HG03060 (cell line): ENCODE measurements at regions not wholly inside any gene's neighbourhood (a gene's known extent, or its start where the extent isn't known, plus 50 kb on each side); places are given as distances from the start of the nearest gene placed in this dataset.

Experiments used
- ATAC-seq: cut with Tn5 transposase; IDR thresholded peaks from one replicate; pipeline ENCODE4 v1.9.1; 2021; ENCODE audit warnings: low read depth, moderate number of reproducible peaks; ENCODE audit not compliant: unreplicated experiment

- ATAC-seq = no peak
These were observed 423.0 kb upstream of the CD180 start for GRCh38 chr5:67619636-67620035.

- no peak for ATAC-seq
These were observed 422.6 kb upstream of the CD180 start for GRCh38 chr5:67619235-67619634.

DNA sequence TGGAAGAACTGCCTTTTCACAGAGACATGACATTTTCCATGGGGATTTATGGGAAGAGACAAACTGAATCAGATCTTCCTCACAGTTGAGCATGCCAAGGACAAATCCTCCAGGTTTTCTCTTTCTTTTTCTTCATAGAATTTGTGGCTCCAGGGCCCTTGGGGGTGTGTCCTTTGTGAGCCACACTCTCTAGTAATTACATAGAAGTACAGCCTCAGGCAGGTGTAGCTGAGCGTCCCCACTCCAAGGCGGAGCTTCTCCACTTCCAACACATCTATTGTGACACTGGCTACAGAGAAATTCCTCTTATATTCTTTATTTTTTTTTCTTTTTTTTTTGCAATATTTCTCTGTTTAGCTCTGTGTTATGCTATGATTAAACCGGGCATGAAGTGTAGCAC is 420.5 kb upstream of the CD180 start:
- ATAC-seq = no peak

DNA sequence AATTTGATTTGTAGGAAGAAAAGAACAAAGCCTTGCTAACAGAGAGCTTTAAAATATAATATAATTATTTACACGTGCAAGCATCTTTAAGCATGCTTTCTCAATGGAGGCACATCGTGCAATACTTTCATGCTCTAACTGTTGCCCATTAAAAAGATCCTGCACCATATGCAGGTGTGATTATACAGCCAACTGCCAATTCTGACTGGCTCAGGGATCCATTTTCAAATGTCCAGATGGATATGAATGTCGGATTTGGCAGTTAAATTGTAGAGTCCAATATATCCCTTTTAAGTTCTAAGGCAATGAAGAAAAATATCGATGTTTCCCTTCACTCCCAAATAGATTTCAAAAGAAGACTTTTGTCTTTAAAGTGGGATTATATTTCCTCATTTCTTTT is 416.4 kb upstream of the CD180 start:
- ATAC-seq = no peak

DNA sequence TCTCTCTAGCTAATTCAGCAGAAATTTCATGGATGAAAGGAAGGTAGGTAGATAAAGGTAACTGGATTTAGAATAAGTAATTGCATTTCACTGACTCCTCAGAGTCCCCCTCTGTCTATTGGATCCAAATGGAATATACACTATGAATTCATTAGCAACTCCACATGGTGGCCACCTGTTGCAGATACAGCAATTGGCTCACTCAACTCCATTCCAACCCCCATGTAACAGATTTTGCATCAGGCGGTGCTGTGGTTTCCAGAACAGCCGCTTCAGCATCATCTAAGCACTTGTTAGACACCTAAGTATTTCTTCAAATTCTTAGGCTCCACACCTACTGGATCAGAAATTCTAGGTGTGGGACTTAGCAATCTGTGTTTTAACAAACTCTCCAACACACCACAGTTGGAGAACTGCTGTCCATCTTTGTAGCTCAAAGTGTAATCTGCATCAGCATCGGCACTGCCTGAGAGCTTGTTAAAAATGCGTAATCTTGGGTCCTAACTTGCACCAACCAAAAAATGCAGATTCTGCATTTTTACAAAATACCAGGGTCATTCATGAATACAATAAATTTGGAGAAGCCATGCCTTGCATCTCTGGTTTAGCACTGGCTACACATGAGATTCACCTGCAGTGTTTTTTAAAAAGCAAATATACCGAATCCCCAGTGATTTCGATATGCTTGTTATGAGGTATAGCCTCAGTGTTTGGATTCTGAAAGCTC is 413.8 kb upstream of the CD180 start:
- ATAC-seq = no peak

DNA sequence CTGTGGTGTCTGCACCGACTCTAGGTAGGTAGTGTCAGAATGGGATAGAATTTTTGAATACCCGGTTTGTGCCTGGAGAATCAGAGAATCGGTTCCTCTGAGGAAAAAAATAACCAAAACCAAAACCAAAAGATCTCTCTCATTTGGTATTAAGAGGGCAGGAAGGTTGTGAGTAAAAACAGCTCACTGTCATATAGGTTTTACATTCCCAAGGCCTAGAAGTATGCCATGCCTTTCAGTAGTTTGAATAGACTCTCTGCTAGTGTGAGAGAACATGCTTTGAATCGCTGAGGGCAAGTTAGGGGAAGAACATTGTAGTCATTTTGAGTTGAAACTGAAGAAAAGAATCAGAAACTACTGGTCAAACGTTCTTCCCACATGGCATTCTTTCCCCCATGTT is 411.4 kb upstream of the CD180 start:
- no peak for ATAC-seq

GRCh38 chr5:67606586-67606947 is 410.0 kb upstream of the CD180 start:
- ATAC-seq = no peak

- ATAC-seq = no peak
These were observed 409.4 kb upstream of the CD180 start for GRCh38 chr5:67605730-67606585.

DNA sequence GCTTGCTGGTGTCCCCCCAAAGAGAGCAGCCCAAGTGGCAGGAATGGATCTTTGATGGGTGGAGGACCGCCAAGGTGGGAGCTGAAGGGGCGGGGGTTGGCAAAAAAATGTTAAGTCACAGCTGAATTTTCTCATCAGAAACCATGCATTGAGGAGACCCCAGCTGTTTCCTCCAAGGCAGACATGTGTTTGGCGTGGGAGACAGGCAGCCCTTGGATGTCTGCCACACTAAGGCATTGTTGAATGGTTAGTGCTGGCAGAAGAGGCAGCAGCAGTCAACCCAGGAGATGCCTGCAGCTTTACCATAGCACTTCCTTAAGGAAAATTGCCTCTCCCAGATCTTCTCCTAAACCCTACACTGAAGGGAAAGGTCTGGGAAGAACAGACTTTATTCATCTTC is 394.9 kb upstream of the CD180 start:
- ATAC-seq = no peak

DNA sequence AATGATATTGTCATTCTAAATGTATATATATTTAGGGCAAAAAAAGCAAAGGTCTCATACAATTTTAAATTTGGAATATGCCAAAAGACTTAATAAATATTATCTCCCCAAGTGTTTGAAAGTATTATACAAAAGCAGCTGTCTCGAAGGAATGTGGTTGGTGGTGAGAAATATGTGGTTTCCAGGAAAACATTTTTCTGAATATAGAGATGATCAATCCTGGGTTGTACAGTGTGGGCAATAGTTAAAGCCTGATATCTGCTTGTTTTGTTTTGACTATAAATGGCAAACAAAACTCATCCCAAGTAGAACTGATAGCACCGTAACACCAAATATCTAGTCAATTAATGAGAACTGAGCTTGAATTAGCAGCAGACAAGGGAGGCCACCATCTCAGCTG is 391.8 kb upstream of the CD180 start:
- ATAC-seq = no peak

DNA sequence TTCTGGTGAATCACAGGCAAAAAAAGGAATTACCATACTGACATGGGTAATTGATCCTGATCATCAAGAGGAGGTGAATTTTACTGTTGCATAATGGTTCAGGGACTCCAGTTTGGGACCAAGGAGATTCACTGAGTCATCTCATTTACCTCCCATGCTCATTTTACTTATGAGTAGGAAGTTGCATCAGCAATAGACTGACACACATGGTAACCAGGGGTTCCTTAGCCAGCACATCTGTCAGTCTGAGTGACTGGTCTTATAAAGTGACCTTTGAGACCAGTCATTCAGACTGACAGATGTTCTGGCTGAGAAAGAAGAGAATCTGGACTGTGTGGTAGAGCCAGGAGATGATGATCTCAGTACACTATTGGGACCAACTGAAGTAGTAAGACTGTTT is 384.6 kb upstream of the CD180 start:
- ATAC-seq = no peak

- ATAC-seq = no peak
These were observed 381.4 kb upstream of the CD180 start for GRCh38 chr5:67578011-67578410.

DNA sequence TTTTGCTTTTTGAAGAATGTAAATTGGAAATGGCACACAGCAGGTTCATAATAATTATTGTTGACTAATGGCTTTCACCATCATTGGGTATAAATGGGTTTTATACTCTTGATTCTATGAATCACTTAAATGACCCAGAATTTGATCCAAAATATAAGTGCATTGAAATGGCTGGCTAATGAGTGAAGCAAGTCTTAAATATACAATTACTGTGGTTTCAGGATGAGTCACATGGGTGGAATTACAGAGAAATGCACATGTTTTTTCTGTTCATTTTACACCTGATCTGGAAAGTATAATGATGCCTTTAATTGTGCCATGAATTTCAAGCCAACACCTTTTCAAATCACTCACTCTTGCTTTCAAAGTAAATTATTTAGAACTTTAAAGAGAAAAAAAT is 380.8 kb upstream of the CD180 start:
- ATAC-seq = no peak

GRCh38 chr5:67576112-67576511 is 379.5 kb upstream of the CD180 start:
- no peak for ATAC-seq

DNA sequence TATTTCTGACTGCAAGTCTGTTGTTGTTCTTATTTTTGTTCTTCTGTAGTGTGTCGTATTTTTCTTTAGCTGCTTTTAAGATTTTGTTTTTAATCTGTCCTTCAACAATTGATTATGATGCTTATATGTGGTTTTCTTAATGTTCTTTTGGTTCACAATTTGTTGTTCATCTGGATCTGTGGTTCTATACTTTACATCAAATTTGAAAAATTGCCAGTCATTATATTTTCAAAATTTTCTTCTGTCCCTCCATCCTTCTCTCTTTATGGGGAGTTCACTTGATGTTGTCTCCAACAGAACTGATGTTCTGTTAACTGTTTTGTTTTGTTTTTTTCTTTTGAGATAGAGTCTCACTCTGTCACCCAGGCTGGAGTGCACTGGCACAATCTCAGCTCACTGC is 378.5 kb upstream of the CD180 start:
- ATAC-seq = no peak

DNA sequence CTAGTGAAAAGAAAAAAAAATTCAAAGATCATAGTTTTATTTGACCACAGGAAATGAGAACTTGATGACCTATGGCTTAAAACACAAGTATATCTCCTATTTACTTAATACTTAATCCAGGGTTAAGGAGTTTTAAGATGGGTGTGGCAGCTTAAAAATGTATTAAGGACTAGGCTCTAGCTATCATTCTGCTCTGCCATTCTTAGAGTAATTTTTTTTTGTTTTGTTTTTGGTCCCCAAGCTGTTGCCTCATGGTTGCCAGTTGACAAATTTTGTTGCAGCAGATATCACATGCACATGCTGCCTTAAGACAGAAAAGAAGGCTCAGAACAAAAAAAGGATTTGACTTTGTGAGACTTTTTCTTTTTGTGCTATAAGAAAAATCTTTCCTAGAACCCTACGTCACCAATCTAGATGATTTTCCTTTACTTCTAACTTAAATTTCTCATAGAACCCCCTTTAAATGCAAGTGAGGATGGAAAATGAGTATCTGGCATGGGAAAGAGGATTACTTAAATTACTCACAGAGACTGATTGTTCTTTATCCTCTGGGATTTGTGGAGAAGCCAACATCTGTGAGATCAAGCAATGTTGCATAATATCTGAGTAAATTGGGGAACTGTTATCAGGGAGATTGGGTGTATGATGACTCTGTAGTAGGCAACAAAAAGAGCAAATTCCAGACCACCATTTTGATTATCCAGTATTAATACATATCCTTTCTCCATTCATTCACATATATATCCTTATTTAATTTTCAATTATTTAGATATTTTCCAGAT is 364.7 kb upstream of the CD180 start:
- no peak for ATAC-seq

- ATAC-seq = no peak
These were observed 356.2 kb upstream of the CD180 start for GRCh38 chr5:67552773-67553172.

- ATAC-seq = no peak
These were observed 353.3 kb upstream of the CD180 start for GRCh38 chr5:67549947-67550346.

- no peak for ATAC-seq
These were observed 352.7 kb upstream of the CD180 start for GRCh38 chr5:67549296-67549618.

DNA sequence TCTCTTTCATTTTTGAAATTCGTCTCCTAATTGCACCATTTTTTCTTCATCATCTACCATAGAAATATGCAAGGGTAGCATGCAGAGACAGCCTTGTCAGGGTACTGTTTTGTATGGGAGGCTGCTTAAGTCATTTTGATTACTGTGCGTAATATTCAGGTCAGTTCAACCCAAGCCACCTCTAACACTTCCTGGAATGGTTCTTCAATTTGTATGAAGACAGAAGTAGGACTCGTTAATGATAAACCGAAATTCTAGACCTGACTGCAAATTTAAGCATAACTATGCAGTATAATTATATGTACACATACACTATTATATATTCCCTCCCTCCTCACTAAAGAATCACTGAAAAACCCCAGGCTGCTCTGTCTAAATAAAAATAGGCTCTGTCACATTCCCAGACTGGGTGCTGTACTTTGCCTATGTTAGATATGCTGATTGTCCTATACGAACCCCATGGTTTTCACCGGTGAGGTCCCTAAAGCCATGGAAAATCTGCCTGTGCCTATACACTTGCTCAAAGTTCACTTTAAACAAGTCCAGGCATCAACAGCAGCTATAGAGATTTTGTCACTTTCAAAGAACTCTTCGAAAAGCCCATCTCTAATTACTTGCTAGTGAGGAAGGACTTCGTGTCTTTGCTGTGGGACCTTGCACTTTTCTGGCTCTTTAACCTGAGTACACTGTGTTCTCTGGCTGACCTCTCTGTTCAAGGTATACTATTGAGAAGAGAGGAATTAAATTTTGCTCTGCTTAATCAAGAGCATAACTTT is 352.1 kb upstream of the CD180 start:
- ATAC-seq = no peak

GRCh38 chr5:67547682-67548081 is 351.1 kb upstream of the CD180 start:
- ATAC-seq = no peak
